ENCODE measurements at regions not wholly inside any gene's neighbourhood (a gene's known extent, or its start where the extent isn't known, plus 50 kb on each side); places are given as distances from the start of the nearest gene placed in this dataset.

GRCh38 chr1:48048980-48049379 lies 51.8 kb upstream of the TRABD2B start:
- no peak overlapping the region for H3K4me3 ChIP-seq
- no peaks in the 10 kb centered on the region for H3K36me3 ChIP-seq
- peaks cover 0 to 9% (median 8%) of the 10 kb centered on the region in 4 donors for H3K4me1 ChIP-seq
- peak overlapping the region in 2 of 4 donors; percentile 17 to 25 for H3K27ac ChIP-seq
- intact Hi-C loops (cut with DNase I) = no loop called here
- WGBS, 2 donors = 75 to 78% methylated on average over 7 of the region's 7 CpGs
- no peak for TF ChIP-seq CTCF (IDR thresholded peaks at IDR 0.05)
- no peak for TF ChIP-seq EP300 (IDR thresholded peaks at IDR 0.05)
- TF ChIP-seq POLR2AphosphoS5 (IDR thresholded peaks at IDR 0.05) = no peak
- TF ChIP-seq POLR2A (IDR thresholded peaks at IDR 0.05) = no peak
- DNase-seq = no peak
- no peaks in the 10 kb centered on the region for H3K27me3 ChIP-seq
- no peaks in the 10 kb centered on the region for H3K9me3 ChIP-seq

- 84 to 87% methylated on average over 4 of the region's 4 CpGs for WGBS, 2 donors
- no peak for TF ChIP-seq POLR2A (IDR thresholded peaks at IDR 0.05)
- no peak for TF ChIP-seq POLR2AphosphoS5 (IDR thresholded peaks at IDR 0.05)
- no peak for TF ChIP-seq CTCF (IDR thresholded peaks at IDR 0.05)
- no peak for TF ChIP-seq EP300 (IDR thresholded peaks at IDR 0.05)
- DNase-seq = no peak
- Histone ChIP-seq H3K4me3 (no peak overlapping the region), H3K4me1 (peaks cover 0 to 8% (median 8%) of the 10 kb centered on the region in 4 donors), H3K27me3 (no peaks in the 10 kb centered on the region), H3K9me3 (no peaks in the 10 kb centered on the region), H3K36me3 (no peaks in the 10 kb centered on the region), H3K27ac (peak overlapping the region in 2 of 4 donors; percentile 17 to 25)
- intact Hi-C loops (cut with DNase I) = no loop called here
These were observed 50.9 kb upstream of the TRABD2B start for GRCh38 chr1:48048064-48048463.

GRCh38 chr1:48047116-48047515 lies 49.9 kb upstream of the TRABD2B start:
- no peak for TF ChIP-seq POLR2A (IDR thresholded peaks at IDR 0.05)
- no peak for TF ChIP-seq CTCF (IDR thresholded peaks at IDR 0.05)
- no peak for TF ChIP-seq POLR2AphosphoS5 (IDR thresholded peaks at IDR 0.05)
- no peak for TF ChIP-seq EP300 (IDR thresholded peaks at IDR 0.05)
- intact Hi-C loops (cut with DNase I) = no loop called here
- Histone ChIP-seq H3K36me3 (no peaks in the 10 kb centered on the region), H3K27ac (peak overlapping the region in 2 of 4 donors; percentile 17 to 18), H3K4me3 (no peak overlapping the region), H3K27me3 (no peaks in the 10 kb centered on the region), H3K4me1 (no peaks in the 10 kb centered on the region), H3K9me3 (no peaks in the 10 kb centered on the region)
- whole genome bisulfite sequencing, 2 donors = 65 to 89% methylated on average over 4 of the region's 4 CpGs
- DNase-seq = no peak

Small RNA genes lying in the stretch of these regions (small RNA-seq; reads per million reads assigned to genes)
- gene CYP46A4P = 0 reads per million in 3 donors
